ENCODE measurements at regions not wholly inside any gene's neighbourhood (a gene's known extent, or its start where the extent isn't known, plus 50 kb on each side); places are given as distances from the start of the nearest gene placed in this dataset.
"Not testable (repeated sequence)": the region's sequence is repeated elsewhere in the genome, so short reads cannot be mapped to it uniquely, and the experiment has no call there.

- DNase-seq, result no peak
Observed at GRCh38 chr10:121138918-121139317, 287.8 kb downstream of the WDR11 start.

DNA sequence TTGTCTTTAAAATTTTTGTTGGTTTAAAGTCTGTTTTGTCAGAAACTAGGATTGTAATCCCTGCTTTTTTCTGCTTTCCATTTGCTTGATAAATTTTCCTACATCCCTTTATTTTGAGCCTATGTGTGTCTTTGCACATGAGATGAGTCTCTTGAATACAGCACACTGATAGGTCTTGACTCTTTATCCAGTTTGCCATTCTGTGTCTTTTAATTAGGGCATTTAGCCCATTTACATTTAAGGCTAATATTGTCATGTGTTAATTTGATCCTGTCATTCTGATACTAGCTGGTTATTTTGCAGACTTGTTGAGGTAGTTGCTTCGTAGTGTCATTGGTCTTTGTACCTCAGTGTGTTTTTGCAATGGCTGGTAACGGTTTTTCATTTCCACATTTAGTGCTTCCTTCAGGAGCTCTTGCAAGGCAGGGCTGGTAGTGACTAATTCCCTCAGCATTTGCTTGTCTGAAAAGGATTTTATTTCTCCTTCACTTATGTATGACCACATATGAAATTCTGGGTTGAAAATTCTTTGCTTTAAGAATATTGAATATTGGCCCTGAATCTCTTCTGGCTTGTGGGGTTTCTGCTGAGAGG lies 294.7 kb downstream of the WDR11 start:
- not testable (repeated sequence) for DNase-seq

DNA sequence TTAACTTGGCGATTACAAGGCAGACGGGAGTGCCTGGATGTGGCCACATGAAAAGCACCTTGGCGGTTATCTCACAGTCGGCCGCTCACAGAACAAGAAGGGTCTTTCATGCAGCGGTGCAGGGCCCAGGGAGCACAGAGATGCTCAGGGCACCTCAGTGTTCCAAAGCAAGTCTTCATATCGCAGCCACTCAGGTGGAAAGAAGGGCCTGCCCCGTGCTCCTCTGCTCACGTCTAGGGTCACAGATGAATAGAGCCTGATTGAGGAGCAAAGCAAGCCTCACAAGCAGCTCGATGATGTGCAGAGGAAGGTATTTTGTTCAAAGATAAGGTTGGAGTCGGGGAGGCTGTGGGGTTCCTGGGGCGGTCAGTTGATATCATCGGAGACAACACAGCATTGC lies 297.8 kb downstream of the WDR11 start:
- no peak for DNase-seq

DNA sequence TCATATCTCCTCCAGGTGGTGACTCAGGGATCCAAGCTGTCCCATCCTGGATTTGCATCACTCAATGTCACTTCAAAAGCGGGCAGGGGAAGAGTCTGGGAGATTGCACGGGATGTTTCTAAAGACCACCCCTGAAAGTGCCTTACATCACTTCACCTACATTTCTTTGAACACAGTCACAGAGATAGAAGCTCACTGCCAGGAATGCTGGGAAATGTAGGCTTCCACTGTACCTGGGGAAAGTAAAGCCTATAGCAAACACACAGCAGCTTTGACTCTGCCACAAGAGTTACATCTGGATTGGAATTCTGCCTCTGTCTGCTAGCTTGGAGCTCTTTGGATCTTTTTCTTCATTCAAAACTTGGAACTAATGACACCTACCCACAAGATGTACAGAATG lies 300.9 kb downstream of the WDR11 start:
- no peak for DNase-seq

DNA sequence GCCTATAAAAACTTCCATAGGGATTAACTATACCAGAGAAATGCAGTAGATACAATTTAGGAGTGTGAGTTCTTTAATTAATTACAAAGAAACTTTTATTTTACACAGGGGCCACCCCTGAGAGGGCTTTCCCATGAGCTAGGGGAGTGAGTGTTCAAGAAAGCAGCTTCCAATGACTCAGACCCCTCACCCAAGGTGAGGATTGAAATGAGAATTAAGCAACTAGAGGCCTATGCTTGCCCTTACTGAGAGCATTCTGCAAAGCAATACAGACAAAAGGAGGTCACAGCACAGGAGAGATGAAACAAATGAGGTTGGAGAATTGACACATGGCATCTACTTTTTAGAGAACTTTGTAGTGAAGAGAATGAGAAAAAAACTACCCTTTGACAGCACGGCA lies 301.8 kb downstream of the WDR11 start:
- no peak for DNase-seq

DNA sequence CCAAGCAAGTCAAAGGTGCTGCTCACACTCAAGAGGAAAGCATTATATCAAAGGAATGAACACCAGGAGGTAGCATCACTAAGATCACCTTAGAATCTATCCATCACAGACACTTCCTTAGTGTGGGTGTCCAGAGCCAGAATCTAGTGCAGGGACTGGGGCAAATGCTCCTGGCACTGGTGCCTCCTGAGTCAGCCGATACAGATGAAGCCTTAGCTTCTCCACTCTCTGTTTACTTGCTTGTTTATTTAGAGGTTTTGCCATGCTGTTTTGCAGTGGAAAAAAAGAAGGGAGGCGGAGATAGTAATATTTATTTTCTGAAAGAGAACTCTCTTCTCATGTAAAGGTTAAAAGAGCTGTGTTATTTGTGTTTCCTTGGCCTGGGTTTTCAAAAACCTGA lies 303.1 kb downstream of the WDR11 start:
- no peak for DNase-seq

- peak; percentile 49 for DNase-seq
Observed at GRCh38 chr10:121154846-121155245, 303.7 kb downstream of the WDR11 start.

DNA sequence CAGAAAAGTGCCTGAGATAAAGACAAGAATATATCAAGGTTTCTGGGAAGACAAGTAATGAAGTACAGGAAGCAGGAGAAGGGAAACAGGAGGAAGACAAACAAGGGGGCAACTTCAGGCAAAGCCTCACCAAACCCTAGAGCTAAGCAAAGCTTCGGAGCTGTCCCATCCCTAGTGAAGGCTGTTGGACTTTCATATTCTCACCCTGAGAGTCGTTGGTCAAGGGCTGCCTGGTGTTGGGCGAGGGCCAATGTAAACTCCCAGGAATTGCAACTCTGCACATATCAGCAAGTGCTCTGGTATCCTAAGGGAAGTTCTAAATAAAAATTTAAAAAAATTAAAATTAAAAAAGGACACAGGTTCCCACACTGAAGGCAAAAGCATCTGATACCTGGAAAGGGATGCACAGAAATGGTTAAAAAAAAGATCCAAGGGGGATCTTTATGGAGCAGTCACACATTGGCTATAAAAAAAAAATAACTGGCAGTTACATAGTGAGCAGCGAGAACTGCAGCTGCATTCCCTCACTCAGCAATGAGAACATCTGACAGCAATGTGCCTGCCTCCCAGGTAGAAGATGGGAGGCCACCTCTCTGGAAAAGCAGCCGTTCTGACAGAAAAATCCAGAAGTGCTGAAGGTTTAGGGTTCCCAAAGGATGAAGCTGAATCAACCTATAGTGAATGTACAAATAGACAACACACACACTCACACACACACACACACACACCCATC lies 304.7 kb downstream of the WDR11 start:
- no peak for DNase-seq

GRCh38 chr10:121157998-121158397 lies 306.8 kb downstream of the WDR11 start:
- DNase-seq, result no peak

DNA sequence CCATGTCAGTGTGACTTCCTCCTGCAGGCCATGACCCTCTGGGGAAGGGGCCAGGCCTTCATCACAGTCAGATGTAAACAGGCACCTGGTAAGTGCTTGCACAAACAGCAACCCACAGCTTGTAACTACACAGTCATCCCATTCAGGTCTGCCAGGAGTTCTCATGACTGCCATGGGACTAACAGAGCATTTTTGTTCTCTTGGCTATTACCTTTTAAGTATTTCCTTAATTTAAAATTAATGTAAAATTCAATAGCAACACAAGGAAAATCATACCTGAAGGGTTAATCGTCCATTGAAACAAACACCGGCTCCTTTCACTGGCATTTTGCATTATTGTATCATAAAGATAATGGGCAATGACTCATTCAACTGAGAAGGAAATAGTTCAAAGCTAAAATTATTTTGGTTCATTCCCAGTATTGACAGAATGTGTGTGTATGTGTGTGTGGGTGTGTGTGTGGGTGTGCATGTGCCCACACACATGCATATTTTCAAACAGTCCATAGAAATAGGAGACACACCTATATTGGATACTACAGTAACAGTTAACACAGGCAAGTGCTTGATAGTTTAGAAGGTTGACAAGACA lies 307.9 kb downstream of the WDR11 start:
- DNase-seq, result peak; percentile 67

GRCh38 chr10:121159670-121160069 lies 308.5 kb downstream of the WDR11 start:
- no peak for DNase-seq

DNA sequence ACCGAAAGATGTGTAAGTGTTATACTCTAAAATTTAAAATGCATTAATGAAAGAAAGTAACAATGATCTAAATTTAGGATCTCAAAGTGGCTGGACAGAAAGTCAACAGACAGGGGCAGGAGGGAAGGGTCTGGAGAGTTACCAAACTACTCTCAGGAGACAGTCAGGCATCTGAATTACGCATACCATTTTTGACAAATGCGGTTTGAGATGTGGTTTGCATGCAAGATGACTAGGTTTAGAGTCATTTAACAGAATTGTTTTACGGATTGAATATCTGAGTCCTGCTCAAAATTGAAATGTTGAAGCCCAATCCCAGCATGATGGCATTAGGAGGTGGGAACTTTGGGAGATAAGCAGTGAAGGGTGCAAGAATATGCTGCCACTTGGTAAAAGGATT lies 314.1 kb downstream of the WDR11 start:
- no peak for DNase-seq

DNA sequence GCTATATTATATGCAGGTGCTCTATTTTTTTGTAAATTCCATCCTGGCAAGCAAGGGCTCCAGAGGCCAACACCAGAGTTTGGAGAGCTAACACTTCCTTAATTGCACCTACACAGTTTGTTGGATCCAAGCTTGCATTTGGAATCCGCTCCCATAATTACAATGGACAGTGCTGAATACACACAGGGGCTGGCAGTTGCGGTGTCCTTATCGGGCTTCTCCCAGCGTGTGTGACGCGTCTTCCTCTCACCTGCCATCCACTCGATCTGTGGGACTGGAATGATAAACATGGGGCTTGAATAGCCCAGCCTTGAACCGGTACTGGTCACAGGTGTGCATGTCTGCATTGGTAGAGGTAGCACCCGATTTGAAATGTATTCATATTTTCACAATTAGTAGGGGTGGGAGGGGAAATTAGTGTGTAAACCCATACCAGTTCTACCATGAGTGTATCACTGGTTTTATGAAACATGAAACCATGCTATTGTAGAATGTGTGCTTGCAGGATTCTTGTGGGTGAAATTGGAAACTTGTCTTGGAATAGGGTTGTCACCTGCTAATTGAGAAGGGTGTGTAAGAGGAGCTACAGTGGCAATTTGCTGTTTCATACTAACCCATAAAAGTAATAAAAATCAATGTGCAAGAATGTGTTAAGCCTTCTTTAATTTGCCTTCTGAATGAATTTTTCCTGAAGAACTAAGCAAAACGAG lies 316.5 kb downstream of the WDR11 start:
- DNase-seq, result peak; percentile 93

DNA sequence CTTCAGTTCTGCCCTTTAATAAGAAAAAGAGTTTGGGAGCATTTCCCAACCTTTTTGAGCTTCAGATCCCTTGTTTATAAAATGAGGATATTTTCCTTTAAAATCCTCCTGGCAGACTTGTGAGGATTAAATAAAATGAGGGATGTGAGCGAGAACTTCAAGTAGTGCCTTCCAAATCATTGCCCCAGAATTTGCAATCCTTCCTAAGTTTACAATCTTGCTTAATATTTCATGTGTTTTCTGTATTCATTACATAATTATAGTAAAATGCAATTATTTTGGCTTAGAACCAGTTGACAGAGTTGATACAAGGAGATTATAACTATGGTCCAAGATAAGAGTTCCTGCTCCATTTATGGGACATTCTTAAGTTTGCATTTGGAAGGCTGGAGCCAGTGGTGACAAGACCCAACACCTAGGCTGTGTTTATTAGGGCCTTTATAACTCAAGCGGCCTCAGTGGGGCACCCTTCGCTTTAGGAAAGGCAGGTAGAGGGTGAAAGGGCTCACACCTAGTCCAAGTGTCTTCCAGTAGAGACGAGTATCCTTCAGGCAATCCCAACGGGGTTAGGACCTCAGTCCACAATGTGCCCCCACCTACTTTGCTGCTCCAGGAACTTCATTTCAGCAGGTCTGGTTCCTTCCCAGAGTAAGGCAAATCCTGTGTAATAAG lies 317.5 kb downstream of the WDR11 start:
- DNase-seq, result peak; percentile 39

DNA sequence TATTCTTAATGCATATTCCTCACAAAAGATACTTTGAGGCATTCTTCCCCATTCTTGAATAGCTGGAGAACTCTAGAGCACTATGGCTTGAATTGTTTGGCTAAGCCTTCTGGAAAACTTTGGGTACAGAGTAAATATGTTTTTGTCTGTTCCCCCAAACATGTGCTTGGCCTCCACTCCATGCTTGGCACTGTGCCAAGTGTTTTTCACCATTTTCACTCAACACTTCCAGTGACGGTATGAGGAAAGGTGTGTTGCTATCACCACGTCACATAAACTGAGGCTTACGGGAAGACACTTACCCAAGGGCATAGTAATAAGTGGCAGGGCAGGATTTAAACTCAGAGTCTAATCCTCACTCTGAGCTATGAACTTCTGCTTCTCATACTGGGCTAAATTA lies 318.2 kb downstream of the WDR11 start:
- DNase-seq, result no peak

- peak; percentile 46 for DNase-seq
Observed at GRCh38 chr10:121171825-121172787, 320.9 kb downstream of the WDR11 start.

GRCh38 chr10:121179006-121179405 lies 327.8 kb downstream of the WDR11 start:
- no peak for DNase-seq

DNA sequence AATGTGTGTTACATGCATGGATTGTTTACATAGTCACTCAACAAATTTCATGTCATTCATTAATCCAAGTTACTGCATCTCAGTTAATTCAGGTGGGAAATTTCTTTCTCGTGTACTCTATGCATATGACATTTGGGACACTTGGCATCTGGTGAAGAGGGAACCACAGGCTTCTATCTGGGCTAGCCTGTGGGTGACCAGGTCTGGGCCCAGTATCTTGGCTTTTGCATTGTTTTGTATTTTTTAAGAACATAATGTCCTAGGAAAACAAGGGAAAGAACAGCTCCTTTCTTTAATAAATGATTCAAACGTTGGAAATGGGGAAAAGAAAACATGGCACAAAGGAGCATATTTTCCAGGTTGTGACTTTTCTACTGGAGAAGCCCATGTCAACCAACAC lies 331.1 kb downstream of the WDR11 start:
- DNase-seq, result no peak

GRCh38 chr10:121183236-121183635 lies 332.1 kb downstream of the WDR11 start:
- peak; percentile 84 for DNase-seq

GRCh38 chr10:121183707-121184106 lies 332.5 kb downstream of the WDR11 start:
- DNase-seq, result no peak

GRCh38 chr10:121185816-121186455 lies 334.8 kb downstream of the WDR11 start:
- DNase-seq, result no peak

DNA sequence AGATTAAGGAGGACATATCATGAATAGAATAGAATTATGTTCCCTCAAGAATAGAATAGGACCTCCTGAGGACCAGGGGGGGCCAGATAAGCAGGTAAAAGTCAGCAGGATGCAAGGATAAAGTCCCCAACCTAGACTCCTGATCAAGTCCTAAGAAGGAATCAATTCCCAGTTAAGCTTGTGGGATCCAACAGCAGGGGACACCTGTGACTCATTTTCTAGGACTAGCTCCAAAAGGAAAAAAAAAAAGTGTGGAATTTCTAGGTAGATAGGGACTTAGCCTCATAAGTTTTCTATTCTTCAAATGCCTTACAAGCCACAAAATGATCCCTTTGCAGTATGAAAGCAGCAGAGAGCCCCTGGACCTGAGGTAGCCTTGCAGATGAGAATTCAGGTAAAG lies 336.2 kb downstream of the WDR11 start:
- DNase-seq, result no peak
